Suprapubic skin (tissue), 4 donors: ENCODE measurements at regions not wholly inside any gene's neighbourhood (a gene's known extent, or its start where the extent isn't known, plus 50 kb on each side); places are given as distances from the start of the nearest gene placed in this dataset.

Source experiments
- DNase-seq, 2 donors: peaks; one replicate each; pipeline ENCODE4 v3.0.0-alpha.2; 2019; ENCODE audit warnings: low spot score in 2 of 2
- H3K27ac ChIP-seq: fragments of 200-600 bp; sonication (generic); one replicate; pipeline ENCODE4 v1.5.1; 2019
- H3K27me3 ChIP-seq: fragments of 200-600 bp; sonication (generic); one replicate; pipeline ENCODE4 v1.5.1; 2019
- H3K36me3 ChIP-seq: fragments of 200-600 bp; sonication (generic); one replicate; pipeline ENCODE4 v1.5.1; 2019
- H3K4me1 ChIP-seq: fragments of 200-600 bp; sonication (generic); one replicate; pipeline ENCODE4 v1.5.1; 2019
- H3K4me3 ChIP-seq: fragments of 200-600 bp; sonication (generic); one replicate; pipeline ENCODE4 v1.5.1; 2019; ENCODE audit warnings: mild to moderate bottlenecking
- H3K9me3 ChIP-seq: fragments of 200-600 bp; sonication (generic); one replicate; pipeline ENCODE4 v1.5.1; 2019
- CTCF ChIP-seq, 2 donors: fragments of 200-600 bp in 1 of 2; fragments of 450-650 bp in 1 of 2; sonication (generic) in 1 of 2; IDR thresholded peaks; one replicate each; pipeline ENCODE4 v1.5.1; 2016 to 2019; ENCODE audit warnings: antibody characterized with exemption in 2 of 2, mild to moderate bottlenecking in 1 of 2, moderate library complexity in 1 of 2
- EP300 ChIP-seq: sonication (generic); formaldehyde crosslinking; IDR thresholded peaks from one replicate; pipeline ENCODE4 v1.6.1; 2017; ENCODE audit warnings: antibody characterized with exemption
- POLR2A ChIP-seq, 2 donors: fragments of 450-650 bp; IDR thresholded peaks; one replicate each; pipeline ENCODE4 v1.6.1; 2017; ENCODE audit warnings: antibody characterized with exemption in 2 of 2, mild to moderate bottlenecking in 2 of 2, moderate library complexity in 2 of 2
- POLR2AphosphoS5 ChIP-seq, 3 donors: sonication (generic); formaldehyde crosslinking; IDR thresholded peaks; one replicate each; pipeline ENCODE4 v1.6.1; 2017; ENCODE audit warnings: antibody characterized with exemption in 3 of 3
- WGBS: methylation state at CpG from one replicate; pipeline ENCODE4 v1.1.5; 2018; 5-methylcytosine and 5-hydroxymethylcytosine counted together

GRCh38 chr1:216952864-216953263, 229.6 kb upstream of the ESRRG start:
- TF ChIP-seq EP300 (no peak), CTCF (IDR thresholded peaks at IDR 0.05) (no peak)
- no peaks in the 10 kb centered on the region for H3K36me3 ChIP-seq
- no peaks in the 10 kb centered on the region for H3K27me3 ChIP-seq
- no peak overlapping the region for H3K27ac ChIP-seq
- no peaks in the 10 kb centered on the region for H3K4me1 ChIP-seq
- no peaks in the 10 kb centered on the region for H3K9me3 ChIP-seq
- DNase-seq, result no peak
- no peak overlapping the region for H3K4me3 ChIP-seq
- 74% methylated on average over 6 of the region's 6 CpGs for WGBS

- Histone ChIP-seq H3K36me3 (no peaks in the 10 kb centered on the region), H3K4me1 (no peaks in the 10 kb centered on the region), H3K27ac (no peak overlapping the region), H3K4me3 (no peak overlapping the region), H3K9me3 (no peaks in the 10 kb centered on the region), H3K27me3 (no peaks in the 10 kb centered on the region)
- 59% methylated on average over 2 of the region's 2 CpGs for WGBS
- TF ChIP-seq POLR2AphosphoS5 (IDR thresholded peaks at IDR 0.05) (no peak), POLR2A (IDR thresholded peaks at IDR 0.05) (no peak), CTCF (IDR thresholded peaks at IDR 0.05) (no peak), EP300 (no peak)
- no peak for DNase-seq
These were observed 222.4 kb upstream of the ESRRG start for GRCh38 chr1:216945538-216946080.

- no peak for DNase-seq
- WGBS, result 56% methylated on average over 4 of the region's 4 CpGs
- H3K27ac ChIP-seq, result no peak overlapping the region
These were observed 221.8 kb upstream of the ESRRG start for GRCh38 chr1:216944864-216945510.

GRCh38 chr1:216937491-216937890, 214.3 kb upstream of the ESRRG start:
- no peak for DNase-seq
- no peaks in the 10 kb centered on the region for H3K9me3 ChIP-seq
- TF ChIP-seq POLR2AphosphoS5 (IDR thresholded peaks at IDR 0.05) (no peak), EP300 (no peak), POLR2A (IDR thresholded peaks at IDR 0.05) (no peak), CTCF (IDR thresholded peaks at IDR 0.05) (no peak)
- no peaks in the 10 kb centered on the region for H3K36me3 ChIP-seq
- 25% methylated on average over 1 of the region's 1 CpG for WGBS
- no peak overlapping the region for H3K27ac ChIP-seq
- H3K4me3 ChIP-seq, result no peak overlapping the region
- no peaks in the 10 kb centered on the region for H3K27me3 ChIP-seq
- H3K4me1 ChIP-seq, result no peaks in the 10 kb centered on the region

More at GRCh38 chr1:216944864-216945510, 221.8 kb upstream of the ESRRG start:
- no peaks in the 10 kb centered on the region for H3K9me3 ChIP-seq
- no peaks in the 10 kb centered on the region for H3K36me3 ChIP-seq
- no peak for TF ChIP-seq CTCF (IDR thresholded peaks at IDR 0.05)
- TF ChIP-seq POLR2A (IDR thresholded peaks at IDR 0.05), result no peak
- no peak for TF ChIP-seq POLR2AphosphoS5 (IDR thresholded peaks at IDR 0.05)
- TF ChIP-seq EP300, result no peak
- no peaks in the 10 kb centered on the region for H3K4me1 ChIP-seq
- H3K27me3 ChIP-seq, result no peaks in the 10 kb centered on the region
- no peak overlapping the region for H3K4me3 ChIP-seq

GRCh38 chr1:216936779-216937178, 213.6 kb upstream of the ESRRG start:
- WGBS, result 78% methylated on average over 1 of the region's 1 CpG
- H3K9me3 ChIP-seq, result no peaks in the 10 kb centered on the region
- no peak overlapping the region for H3K4me3 ChIP-seq
- TF ChIP-seq EP300 (no peak), POLR2AphosphoS5 (IDR thresholded peaks at IDR 0.05) (no peak), CTCF (IDR thresholded peaks at IDR 0.05) (no peak), POLR2A (IDR thresholded peaks at IDR 0.05) (no peak)
- H3K27me3 ChIP-seq, result no peaks in the 10 kb centered on the region
- H3K4me1 ChIP-seq, result no peaks in the 10 kb centered on the region
- H3K36me3 ChIP-seq, result no peaks in the 10 kb centered on the region
- no peak for DNase-seq
- no peak overlapping the region for H3K27ac ChIP-seq
